VCaP (cell line): ENCODE measurements at regions not wholly inside any gene's neighbourhood (a gene's known extent, or its start where the extent isn't known, plus 50 kb on each side); places are given as distances from the start of the nearest gene placed in this dataset.

ENCODE experiments used
- H3K27ac ChIP-seq: fragments of 450-650 bp; 2 replicates; pipeline ENCODE4 v1.5.1; 2017
- TF ChIP-seq, protein P1 (sequence below): fragments of 450-650 bp; conservative IDR thresholded peaks from 2 replicates; pipeline ENCODE4 v1.5.1; 2017; ENCODE audit warnings: mild to moderate bottlenecking, moderate library complexity

- H3K27ac ChIP-seq, result no peak overlapping the region
- TF ChIP-seq, protein P1, sequence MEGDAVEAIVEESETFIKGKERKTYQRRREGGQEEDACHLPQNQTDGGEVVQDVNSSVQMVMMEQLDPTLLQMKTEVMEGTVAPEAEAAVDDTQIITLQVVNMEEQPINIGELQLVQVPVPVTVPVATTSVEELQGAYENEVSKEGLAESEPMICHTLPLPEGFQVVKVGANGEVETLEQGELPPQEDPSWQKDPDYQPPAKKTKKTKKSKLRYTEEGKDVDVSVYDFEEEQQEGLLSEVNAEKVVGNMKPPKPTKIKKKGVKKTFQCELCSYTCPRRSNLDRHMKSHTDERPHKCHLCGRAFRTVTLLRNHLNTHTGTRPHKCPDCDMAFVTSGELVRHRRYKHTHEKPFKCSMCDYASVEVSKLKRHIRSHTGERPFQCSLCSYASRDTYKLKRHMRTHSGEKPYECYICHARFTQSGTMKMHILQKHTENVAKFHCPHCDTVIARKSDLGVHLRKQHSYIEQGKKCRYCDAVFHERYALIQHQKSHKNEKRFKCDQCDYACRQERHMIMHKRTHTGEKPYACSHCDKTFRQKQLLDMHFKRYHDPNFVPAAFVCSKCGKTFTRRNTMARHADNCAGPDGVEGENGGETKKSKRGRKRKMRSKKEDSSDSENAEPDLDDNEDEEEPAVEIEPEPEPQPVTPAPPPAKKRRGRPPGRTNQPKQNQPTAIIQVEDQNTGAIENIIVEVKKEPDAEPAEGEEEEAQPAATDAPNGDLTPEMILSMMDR, result no peak
Measured at GRCh38 chr18:30132959-30133358, 909.6 kb downstream of the DSC3 start.

DNA sequence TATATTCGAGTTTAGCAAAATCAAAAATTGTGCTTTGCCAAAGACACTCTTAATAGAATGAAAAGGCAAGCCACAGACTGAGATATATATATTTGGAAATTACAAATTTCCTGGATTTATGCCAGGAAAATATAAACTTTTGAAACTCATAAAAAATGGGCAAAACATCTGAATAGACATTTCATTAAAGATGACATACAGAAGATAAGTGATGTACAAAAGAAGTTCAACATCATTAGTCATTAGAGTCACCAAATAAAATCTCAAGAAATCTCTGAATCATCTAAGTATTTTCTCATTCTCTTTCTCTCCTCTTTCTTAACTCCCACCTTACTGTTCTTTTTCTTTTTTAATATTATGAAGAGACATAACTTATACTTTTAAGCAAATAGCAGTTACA lies 921.1 kb downstream of the DSC3 start:
- no peak overlapping the region for H3K27ac ChIP-seq
- TF ChIP-seq, protein P1, result no peak

- no peak overlapping the region for H3K27ac ChIP-seq
- TF ChIP-seq, protein P1, result no peak
Measured at GRCh38 chr18:30113454-30113853, 929.1 kb downstream of the DSC3 start.

- no peak overlapping the region for H3K27ac ChIP-seq
- TF ChIP-seq, protein P1, result no peak
Measured at GRCh38 chr18:30106356-30106755, 936.2 kb downstream of the DSC3 start.

- TF ChIP-seq, protein P1, result no peak
- no peak overlapping the region for H3K27ac ChIP-seq
Measured at GRCh38 chr18:30103881-30104280, 938.7 kb downstream of the DSC3 start.

DNA sequence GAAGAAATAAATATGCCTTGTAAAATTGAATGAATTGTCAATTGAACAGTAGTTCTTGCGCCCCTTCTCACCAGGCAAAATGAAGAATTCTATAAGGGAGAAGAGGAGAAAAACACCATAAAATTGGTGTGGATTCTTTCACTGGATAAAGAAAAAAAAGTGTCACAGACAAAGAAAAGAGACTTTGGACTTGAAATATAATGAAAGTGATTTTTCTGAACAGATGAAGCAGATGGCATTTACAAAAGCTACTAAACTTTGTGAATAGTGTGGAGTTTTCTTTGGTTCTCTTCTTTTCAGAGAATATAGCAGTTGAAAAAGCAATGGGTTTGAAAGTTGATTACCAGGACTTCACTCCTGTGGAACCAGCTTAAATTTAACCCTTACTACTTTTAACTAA lies 945.7 kb downstream of the DSC3 start:
- no peak overlapping the region for H3K27ac ChIP-seq
- TF ChIP-seq, protein P1, result no peak

GRCh38 chr18:30094556-30094955 lies 948.0 kb downstream of the DSC3 start:
- TF ChIP-seq, protein P1, result no peak
- H3K27ac ChIP-seq, result no peak overlapping the region

DNA sequence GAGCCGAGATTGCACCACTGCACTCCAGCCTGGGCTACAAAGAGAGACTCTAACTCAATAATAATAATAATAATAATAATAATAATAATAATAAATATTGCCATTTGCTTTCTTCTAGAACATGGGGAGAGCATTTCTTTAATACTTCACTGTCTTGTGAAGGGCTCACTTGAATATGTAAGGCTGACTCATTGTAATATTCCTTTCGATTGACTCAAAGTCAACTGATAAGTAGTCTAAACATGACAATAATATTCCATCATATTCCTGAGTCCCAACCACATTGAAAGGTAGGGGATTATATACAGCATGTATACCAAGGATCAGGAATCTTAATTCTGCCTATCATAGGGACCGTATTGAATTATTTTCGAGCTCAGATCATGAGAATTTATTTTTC lies 949.2 kb downstream of the DSC3 start:
- TF ChIP-seq, protein P1, result no peak
- H3K27ac ChIP-seq, result no peak overlapping the region
